Glutamatergic neuron (in vitro differentiated cells): ENCODE measurements at regions not wholly inside any gene's neighbourhood (a gene's known extent, or its start where the extent isn't known, plus 50 kb on each side); places are given as distances from the start of the nearest gene placed in this dataset.

ENCODE experiments used
- DNase-seq: peaks from one replicate; pipeline ENCODE4 v3.0.0; 2022
- H3K27ac Mint-ChIP-seq: one replicate; pipeline ENCODE4 v1.8.0; 2020; ENCODE audit warnings: mild to moderate bottlenecking, mixed read lengths, inconsistent platforms; ENCODE audit not compliant: unreplicated experiment
- H3K27me3 Mint-ChIP-seq: one replicate; pipeline ENCODE4 v1.8.0; 2020; ENCODE audit warnings: mild to moderate bottlenecking, moderate library complexity, mixed read lengths, inconsistent platforms; ENCODE audit not compliant: unreplicated experiment
- H3K36me3 Mint-ChIP-seq: one replicate; pipeline ENCODE4 v1.8.0; 2020; ENCODE audit warnings: mild to moderate bottlenecking, mixed read lengths, inconsistent platforms; ENCODE audit not compliant: unreplicated experiment
- H3K4me1 Mint-ChIP-seq: one replicate; pipeline ENCODE4 v1.8.0; 2020; ENCODE audit warnings: mild to moderate bottlenecking, low read depth, mixed read lengths, inconsistent platforms; ENCODE audit not compliant: unreplicated experiment
- H3K4me3 Mint-ChIP-seq: one replicate; pipeline ENCODE4 v1.8.0; 2020; ENCODE audit warnings: mild to moderate bottlenecking, mixed read lengths, inconsistent platforms; ENCODE audit not compliant: unreplicated experiment
- H3K9me3 Mint-ChIP-seq: one replicate; pipeline ENCODE4 v1.8.0; 2020; ENCODE audit warnings: mild to moderate bottlenecking, moderate library complexity, mixed read lengths, inconsistent platforms; ENCODE audit not compliant: unreplicated experiment
- CTCF ChIP-seq: fragments of 200-600 bp; sonication (generic); IDR thresholded peaks from one replicate; pipeline ENCODE4 v1.5.0; 2021; ENCODE audit not compliant: partially characterized antibody, unreplicated experiment

DNA sequence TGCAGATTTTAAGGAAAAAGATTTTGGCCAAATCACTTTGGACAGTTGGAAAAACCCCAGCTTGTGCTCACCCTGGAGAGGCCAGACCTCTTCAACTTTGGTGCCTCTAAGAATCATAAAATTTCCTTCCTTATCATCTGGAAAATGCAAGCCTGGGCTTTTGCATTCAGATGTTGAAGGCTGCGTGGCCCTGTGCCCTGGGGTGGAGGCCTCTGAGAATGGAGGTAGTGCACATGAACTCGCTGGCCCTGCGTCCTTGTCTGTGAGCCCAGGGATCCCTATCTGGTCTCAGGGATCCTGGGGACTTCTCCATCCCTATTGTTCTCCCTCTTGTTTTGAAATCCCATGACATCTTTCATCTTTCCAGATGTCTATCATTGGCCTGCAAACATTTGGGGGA is 64.6 kb upstream of the ARNT2 start:
- DNase-seq, result no peak
- no peaks in the 10 kb centered on the region for H3K4me1 Mint-ChIP-seq
- peaks cover 3% of the 10 kb centered on the region for H3K9me3 Mint-ChIP-seq
- no peaks in the 10 kb centered on the region for H3K36me3 Mint-ChIP-seq
- no peak for TF ChIP-seq CTCF
- H3K4me3 Mint-ChIP-seq, result no peak overlapping the region
- no peaks in the 10 kb centered on the region for H3K27me3 Mint-ChIP-seq
- no peak overlapping the region for H3K27ac Mint-ChIP-seq

GRCh38 chr15:80342148-80342547 is 62.0 kb upstream of the ARNT2 start:
- Mint-ChIP-seq H3K9me3 (peaks cover 1% of the 10 kb centered on the region), H3K36me3 (no peaks in the 10 kb centered on the region), H3K27ac (no peak overlapping the region), H3K4me1 (no peaks in the 10 kb centered on the region), H3K27me3 (no peaks in the 10 kb centered on the region), H3K4me3 (no peak overlapping the region)
- no peak for TF ChIP-seq CTCF
- DNase-seq, result no peak

GRCh38 chr15:80343554-80343992 is 60.6 kb upstream of the ARNT2 start:
- Mint-ChIP-seq H3K27ac (no peak overlapping the region), H3K27me3 (no peaks in the 10 kb centered on the region)

DNA sequence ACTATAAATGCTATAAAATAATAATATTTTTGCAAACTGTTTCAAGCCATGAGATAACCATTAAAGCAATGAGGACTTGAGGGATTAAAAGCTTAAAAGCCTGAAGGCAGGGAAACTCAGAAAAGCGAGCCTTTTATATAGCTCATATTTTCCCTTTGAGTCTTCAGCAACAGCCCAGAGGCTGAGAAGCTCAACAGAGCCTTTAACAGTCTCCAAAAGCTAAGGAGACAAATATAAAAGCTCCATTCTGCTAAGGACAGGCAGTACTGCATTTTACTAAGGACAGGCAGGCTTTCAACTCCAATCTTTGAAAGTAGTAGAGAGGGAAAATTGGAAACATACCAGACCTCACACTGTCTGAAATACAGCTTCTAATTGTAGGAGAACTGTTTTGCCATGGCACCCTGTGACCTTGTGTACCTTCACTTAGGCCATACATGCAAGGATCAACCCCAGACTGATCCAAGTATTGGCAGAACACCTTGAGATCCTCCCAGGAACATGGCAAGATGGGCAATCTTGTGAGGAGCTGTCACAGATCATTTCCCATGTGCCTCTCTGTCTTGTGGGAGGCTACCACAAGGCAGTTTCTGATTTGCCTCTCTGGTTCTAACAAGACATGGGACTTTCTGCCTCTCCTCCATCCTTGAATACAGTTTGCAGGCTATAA is 53.1 kb upstream of the ARNT2 start:
- Mint-ChIP-seq H3K27ac (no peak overlapping the region), H3K9me3 (no peaks in the 10 kb centered on the region), H3K4me1 (no peaks in the 10 kb centered on the region), H3K4me3 (no peak overlapping the region), H3K27me3 (no peaks in the 10 kb centered on the region), H3K36me3 (no peaks in the 10 kb centered on the region)
- no peak for TF ChIP-seq CTCF
- no peak for DNase-seq

More at GRCh38 chr15:80343554-80343992, 60.6 kb upstream of the ARNT2 start:
- no peaks in the 10 kb centered on the region for H3K36me3 Mint-ChIP-seq
- no peaks in the 10 kb centered on the region for H3K4me1 Mint-ChIP-seq
- no peak overlapping the region for H3K4me3 Mint-ChIP-seq
- DNase-seq, result no peak
- TF ChIP-seq CTCF, result no peak
- no peaks in the 10 kb centered on the region for H3K9me3 Mint-ChIP-seq
